Lung (tissue), 11 donors: ENCODE measurements at regions not wholly inside any gene's neighbourhood (a gene's known extent, or its start where the extent isn't known, plus 50 kb on each side); places are given as distances from the start of the nearest gene placed in this dataset.

ENCODE experiments used
- ATAC-seq: fragments of 200-7000 bp; cut with Tn5 transposase; one replicate; pipeline ENCODE4 v1.9.1; 2020; ENCODE audit warnings: moderate number of reproducible peaks; ENCODE audit not compliant: insufficient read depth, low FRiP score
- DNase-seq, 3 donors: peaks; one replicate each; pipeline ENCODE4 v3.0.0-alpha.2; 2013 to 2017
- H3K27ac ChIP-seq, 2 donors: one replicate each; pipeline ENCODE4 v1.5.1; 2013; ENCODE audit warnings: mild to moderate bottlenecking in 2 of 2, moderate library complexity in 2 of 2, control low read depth in 1 of 2, inconsistent platforms in 1 of 2, low read depth in 1 of 2, low read length in 1 of 2
- H3K27me3 ChIP-seq, 3 donors: one replicate each; pipeline ENCODE4 v1.5.1; 2013; ENCODE audit warnings: low read length in 2 of 3; ENCODE audit not compliant: control insufficient read depth in 3 of 3, insufficient read depth in 3 of 3
- H3K36me3 ChIP-seq, 4 donors: one replicate each; pipeline ENCODE4 v1.5.1; 2013; ENCODE audit warnings: low read length in 4 of 4, mild to moderate bottlenecking in 1 of 4, moderate library complexity in 1 of 4; ENCODE audit not compliant: control insufficient read depth in 4 of 4, insufficient read depth in 4 of 4
- H3K4me1 ChIP-seq, 5 donors: one replicate each; pipeline ENCODE4 v1.5.1; 2013; ENCODE audit warnings: low read length in 5 of 5, mild to moderate bottlenecking in 2 of 5, moderate library complexity in 1 of 5; ENCODE audit not compliant: control insufficient read depth in 5 of 5, insufficient read depth in 5 of 5
- H3K4me3 ChIP-seq: one replicate; pipeline ENCODE4 v1.5.1; 2013; ENCODE audit warnings: mild to moderate bottlenecking, control low read depth, moderate library complexity
- H3K9ac ChIP-seq, 2 donors: one replicate each; pipeline ENCODE4 v1.5.1; 2013; ENCODE audit warnings: low read length in 2 of 2, control low read depth in 1 of 2; ENCODE audit not compliant: insufficient read depth in 1 of 2
- H3K9me3 ChIP-seq, 4 donors: one replicate each; pipeline ENCODE4 v1.5.1; 2013; ENCODE audit warnings: low read length in 3 of 4, mild to moderate bottlenecking in 1 of 4, moderate library complexity in 1 of 4; ENCODE audit not compliant: control insufficient read depth in 4 of 4, insufficient read depth in 3 of 4
- whole genome bisulfite sequencing, 2 donors: extraction: QIAGEN DNeasy Blood & Tissue Kit; methylation state at CpG; one replicate each; pipeline ENCODE4 v1.1.7; 2013; 5-methylcytosine and 5-hydroxymethylcytosine counted together
- TF ChIP-seq, protein P1 (sequence below): IDR thresholded peaks from 2 replicates; pipeline ENCODE4 v1.5.1; 2012; ENCODE audit warnings: mild to moderate bottlenecking; ENCODE audit errors: control extremely low read depth, extremely low read depth
- donor health status: control.
- donor health status: control.
- donor health status: Bipolar disorder and iron deficiency.
- donor health status: healthy.
- donor health status: DM: yes; HTN: yes; CAD: no.

DNA sequence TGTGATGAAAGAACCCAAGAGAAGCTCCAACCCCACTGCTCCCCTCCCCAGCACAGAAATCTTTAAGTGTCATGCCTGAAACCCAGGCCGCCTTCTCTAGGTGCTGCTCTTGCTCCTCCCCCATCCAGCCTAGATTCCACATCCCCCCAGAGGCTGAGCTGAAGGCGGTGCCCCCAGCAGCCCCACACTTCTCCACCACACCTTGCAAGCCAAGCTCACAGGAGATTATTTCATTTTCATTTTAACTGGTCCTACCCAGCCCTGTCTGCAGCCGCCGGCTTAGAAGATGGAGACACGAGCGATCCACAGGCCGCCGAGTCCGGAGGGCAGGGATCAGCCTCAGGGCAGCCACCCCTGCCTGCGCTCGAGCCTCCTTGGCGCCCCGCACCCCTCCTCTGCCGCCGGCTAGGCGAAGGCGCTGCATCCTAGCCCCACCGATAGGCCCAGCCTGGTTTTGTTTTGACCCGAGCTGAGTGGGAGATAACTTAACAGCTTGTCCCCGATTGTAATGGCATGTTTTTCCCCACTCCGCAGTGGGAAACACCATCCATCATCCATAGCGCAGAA is 125.3 kb downstream of the RBFOX3 start:
- DNase-seq (no peak), ATAC-seq (no peak)
- no peak overlapping the region for H3K4me3 ChIP-seq
- no peaks in the 10 kb centered on the region for H3K36me3 ChIP-seq
- TF ChIP-seq, protein P1, sequence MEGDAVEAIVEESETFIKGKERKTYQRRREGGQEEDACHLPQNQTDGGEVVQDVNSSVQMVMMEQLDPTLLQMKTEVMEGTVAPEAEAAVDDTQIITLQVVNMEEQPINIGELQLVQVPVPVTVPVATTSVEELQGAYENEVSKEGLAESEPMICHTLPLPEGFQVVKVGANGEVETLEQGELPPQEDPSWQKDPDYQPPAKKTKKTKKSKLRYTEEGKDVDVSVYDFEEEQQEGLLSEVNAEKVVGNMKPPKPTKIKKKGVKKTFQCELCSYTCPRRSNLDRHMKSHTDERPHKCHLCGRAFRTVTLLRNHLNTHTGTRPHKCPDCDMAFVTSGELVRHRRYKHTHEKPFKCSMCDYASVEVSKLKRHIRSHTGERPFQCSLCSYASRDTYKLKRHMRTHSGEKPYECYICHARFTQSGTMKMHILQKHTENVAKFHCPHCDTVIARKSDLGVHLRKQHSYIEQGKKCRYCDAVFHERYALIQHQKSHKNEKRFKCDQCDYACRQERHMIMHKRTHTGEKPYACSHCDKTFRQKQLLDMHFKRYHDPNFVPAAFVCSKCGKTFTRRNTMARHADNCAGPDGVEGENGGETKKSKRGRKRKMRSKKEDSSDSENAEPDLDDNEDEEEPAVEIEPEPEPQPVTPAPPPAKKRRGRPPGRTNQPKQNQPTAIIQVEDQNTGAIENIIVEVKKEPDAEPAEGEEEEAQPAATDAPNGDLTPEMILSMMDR: no peak
- H3K27ac ChIP-seq: no peak overlapping the region
- no peaks in the 10 kb centered on the region for H3K4me1 ChIP-seq
- WGBS, 2 donors: 23 to 40% methylated on average over 22 of the region's 22 CpGs
- H3K9me3 ChIP-seq: peaks cover 0 to 2% (median 0%) of the 10 kb centered on the region in 4 donors
- H3K9ac ChIP-seq: no peak overlapping the region
- peaks cover 6 to 23% (median 6%) of the 10 kb centered on the region in 3 donors for H3K27me3 ChIP-seq

DNA sequence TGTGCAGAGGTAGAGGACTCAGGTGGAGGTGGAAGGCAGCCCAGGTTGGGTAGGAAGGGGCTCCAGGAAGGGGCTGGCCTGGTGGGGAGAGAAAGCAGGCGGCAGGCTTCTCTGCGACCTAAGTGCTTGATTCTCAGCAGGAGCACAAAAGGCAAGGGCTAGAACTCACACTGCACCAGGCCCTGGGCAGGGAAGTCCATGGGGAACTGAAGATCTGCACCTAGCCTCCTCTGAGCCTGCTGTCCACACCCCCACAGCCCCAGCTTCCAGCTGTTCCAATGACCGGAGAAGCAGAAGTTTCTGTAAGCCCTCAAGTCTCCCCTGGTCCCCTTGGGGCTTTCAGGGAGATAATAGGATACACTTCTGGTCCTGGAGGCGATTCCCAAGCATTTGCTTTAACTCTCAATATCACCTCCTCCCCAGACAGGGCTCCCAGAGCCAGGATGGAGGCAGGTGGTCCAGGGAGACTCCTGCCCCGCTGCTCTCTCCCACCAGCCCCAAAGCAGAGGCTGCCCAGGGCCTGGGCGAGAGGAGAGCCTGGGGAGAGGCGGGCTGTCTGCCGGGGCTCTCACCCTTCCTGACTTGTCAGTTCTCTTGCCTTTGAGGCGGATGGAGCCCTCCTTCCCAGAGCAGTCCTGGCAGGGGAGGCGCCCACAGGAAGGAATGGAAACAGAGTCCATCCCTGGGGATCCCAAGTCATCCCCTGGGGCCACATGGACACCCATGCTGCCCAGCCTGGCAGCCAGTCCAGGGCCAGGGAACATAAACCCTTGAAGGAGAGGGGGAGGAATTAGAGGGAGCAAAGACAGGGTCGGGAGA is 126.0 kb downstream of the RBFOX3 start:
- ATAC-seq: no peak
- Histone ChIP-seq H3K4me1 (no peaks in the 10 kb centered on the region), H3K36me3 (no peaks in the 10 kb centered on the region), H3K4me3 (no peak overlapping the region), H3K27ac (no peak overlapping the region), H3K9ac (no peak overlapping the region), H3K27me3 (peaks cover 6 to 23% (median 6%) of the 10 kb centered on the region in 3 donors), H3K9me3 (peaks cover 0 to 2% (median 0%) of the 10 kb centered on the region in 4 donors)
- TF ChIP-seq, protein P1: no peak
- no peak for DNase-seq
- 56 to 59% methylated on average over 11 of the region's 11 CpGs for WGBS, 2 donors

DNA sequence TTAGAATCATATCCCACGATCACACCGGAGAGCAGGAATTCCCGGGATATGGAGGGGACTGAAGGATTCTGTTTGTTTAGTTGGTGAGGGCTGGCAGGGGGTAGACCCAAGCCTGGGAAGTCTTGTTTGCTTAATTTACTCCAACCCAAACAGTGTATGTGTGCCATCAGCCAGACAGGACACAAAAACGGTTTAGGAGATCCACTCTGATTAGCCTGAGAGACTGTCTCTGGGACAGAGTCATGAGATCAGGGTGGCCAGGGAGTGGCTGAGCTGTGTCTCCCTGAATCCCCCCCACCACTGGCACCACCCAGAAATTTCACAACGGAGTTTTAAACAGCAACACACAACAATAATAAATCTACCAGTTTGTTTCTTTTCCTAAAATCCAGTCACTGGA is 127.0 kb downstream of the RBFOX3 start:
- no peak for ATAC-seq
- Histone ChIP-seq H3K4me3 (no peak overlapping the region), H3K36me3 (no peaks in the 10 kb centered on the region), H3K9ac (no peak overlapping the region), H3K27me3 (peaks cover 6 to 27% (median 6%) of the 10 kb centered on the region in 3 donors), H3K9me3 (peaks cover 0 to 2% (median 0%) of the 10 kb centered on the region in 4 donors), H3K27ac (no peak overlapping the region), H3K4me1 (no peaks in the 10 kb centered on the region)
- WGBS, 2 donors: 44 to 63% methylated on average over 5 of the region's 5 CpGs
- TF ChIP-seq, protein P1: no peak
- DNase-seq: no peak
